ENCODE measurements at regions not wholly inside any gene's neighbourhood (a gene's known extent, or its start where the extent isn't known, plus 50 kb on each side); places are given as distances from the start of the nearest gene placed in this dataset.

- no peaks in the 10 kb centered on the region for H4K20me1 ChIP-seq (ENCODE audit: insufficient read depth, low read length)
- no peak overlapping the region for H3K27ac Mint-ChIP-seq
These were observed 262.4 kb upstream of the RMST start for GRCh38 chr12:97200181-97200580.

GRCh38 chr12:97203408-97203807 is 259.2 kb upstream of the RMST start:
- Mint-ChIP-seq H3K4me1 (no peaks in the 10 kb centered on the region), H3K9me3 (peaks cover 0 to 21% (median 7%) of the 10 kb centered on the region in 7 donors), H3K36me3 (no peaks in the 10 kb centered on the region), H3K4me3 (no peak overlapping the region), H3K27me3 (ENCODE audit: low read depth in 3 of 3) (no peaks in the 10 kb centered on the region), H3K27ac (no peak overlapping the region)
- H2AFZ ChIP-seq (ENCODE audit: insufficient read depth, low read depth, low read length, poor library complexity, severe bottlenecking): no peak overlapping the region
- intact Hi-C loops (cut with micrococcal nuclease): no loop called here
- no peaks in the 10 kb centered on the region for H3K4me1 ChIP-seq (ENCODE audit: control insufficient read depth in 1 of 2, insufficient read depth in 2 of 2, low read length in 2 of 2)
- no peak for DNase-seq
- no peak overlapping the region for H3K27ac ChIP-seq (ENCODE audit: low read depth in 1 of 2, low read length in 2 of 2)
- TF ChIP-seq CTCF (IDR thresholded peaks at IDR 0.05): no peak
- no peaks in the 10 kb centered on the region for H4K20me1 ChIP-seq (ENCODE audit: insufficient read depth, low read length)
- no peak overlapping the region for H3K9ac ChIP-seq (ENCODE audit: insufficient read depth, low read length, poor library complexity, severe bottlenecking)
- no peaks in the 10 kb centered on the region for H3K36me3 ChIP-seq (replicated peaks in 1 of 2; ENCODE audit: control insufficient read depth in 1 of 2, insufficient read depth in 2 of 2, low read length in 2 of 2)
- H3K4me3 ChIP-seq (replicated peaks in 1 of 3; ENCODE audit: low read depth in 2 of 3, low read length in 3 of 3): no peak overlapping the region
- H3K79me2 ChIP-seq (ENCODE audit: insufficient read depth, low read length): no peaks in the 10 kb centered on the region
- 80% methylated on average over 2 of the region's 3 CpGs for WGBS (ENCODE audit: insufficient coverage)
- no peaks in the 10 kb centered on the region for H3K27me3 ChIP-seq (ENCODE audit: control insufficient read depth in 2 of 2, insufficient read depth in 2 of 2, low read length in 2 of 2)
- no peak overlapping the region for H3K4me2 ChIP-seq (replicated peaks; ENCODE audit: extremely low read depth, low read length, poor library complexity, severe bottlenecking)
- H3K9me3 ChIP-seq (replicated peaks in 1 of 2; ENCODE audit: control insufficient read depth in 1 of 2, insufficient read depth in 1 of 2, low read length in 2 of 2): peaks cover 10 to 11% of the 10 kb centered on the region in 2 donors

More at GRCh38 chr12:97200181-97200580, 262.4 kb upstream of the RMST start:
- no peak for TF ChIP-seq CTCF (IDR thresholded peaks at IDR 0.05)
- Mint-ChIP-seq H3K9me3 (peaks cover 4 to 21% (median 8%) of the 10 kb centered on the region in 7 donors), H3K36me3 (no peaks in the 10 kb centered on the region), H3K27me3 (ENCODE audit: low read depth in 3 of 3) (no peaks in the 10 kb centered on the region), H3K4me3 (no peak overlapping the region), H3K4me1 (no peaks in the 10 kb centered on the region)
- intact Hi-C loops (cut with micrococcal nuclease): no loop called here
- H3K27ac ChIP-seq (ENCODE audit: low read depth in 1 of 2, low read length in 2 of 2): no peak overlapping the region
- H3K4me2 ChIP-seq (replicated peaks; ENCODE audit: extremely low read depth, low read length, poor library complexity, severe bottlenecking): no peak overlapping the region
- no peak overlapping the region for H3K9ac ChIP-seq (ENCODE audit: insufficient read depth, low read length, poor library complexity, severe bottlenecking)
- WGBS (ENCODE audit: insufficient coverage): 82% methylated on average over 2 of the region's 5 CpGs
- H2AFZ ChIP-seq (ENCODE audit: insufficient read depth, low read depth, low read length, poor library complexity, severe bottlenecking): no peak overlapping the region
- DNase-seq: no peak
- no peaks in the 10 kb centered on the region for H3K4me1 ChIP-seq (ENCODE audit: control insufficient read depth in 1 of 2, insufficient read depth in 2 of 2, low read length in 2 of 2)
- H3K36me3 ChIP-seq (replicated peaks in 1 of 2; ENCODE audit: control insufficient read depth in 1 of 2, insufficient read depth in 2 of 2, low read length in 2 of 2): no peaks in the 10 kb centered on the region
- no peaks in the 10 kb centered on the region for H3K27me3 ChIP-seq (ENCODE audit: control insufficient read depth in 2 of 2, insufficient read depth in 2 of 2, low read length in 2 of 2)
- H3K79me2 ChIP-seq (ENCODE audit: insufficient read depth, low read length): no peaks in the 10 kb centered on the region
- H3K4me3 ChIP-seq (replicated peaks in 1 of 3; ENCODE audit: low read depth in 2 of 3, low read length in 3 of 3): no peak overlapping the region
- H3K9me3 ChIP-seq (replicated peaks in 1 of 2; ENCODE audit: control insufficient read depth in 1 of 2, insufficient read depth in 1 of 2, low read length in 2 of 2): peaks cover 10 to 11% of the 10 kb centered on the region in 2 donors
